Smooth muscle cell (in vitro differentiated cells): ENCODE measurements at regions not wholly inside any gene's neighbourhood (a gene's known extent, or its start where the extent isn't known, plus 50 kb on each side); places are given as distances from the start of the nearest gene placed in this dataset.
A peak's percentile ranks its signal among the peaks of the same experiment; 100 is the strongest.

Experiments
- DNase-seq: peaks from one replicate; lab custom pipeline; 2025; ENCODE audit not compliant: unreplicated experiment; lab: John Stamatoyannopoulos, UW
- H2AFZ ChIP-seq: fragments of 200-600 bp; sonication (generic); 2 replicates; pipeline ENCODE4 v1.6.0; 2016; ENCODE audit warnings: antibody characterized with exemption, low read depth, mild to moderate bottlenecking
- H3F3A ChIP-seq: fragments of 200-600 bp; sonication (generic); 2 replicates; pipeline ENCODE4 v1.6.0; 2017; ENCODE audit warnings: antibody characterized with exemption, low read depth
- H3K27ac ChIP-seq: fragments of 200-600 bp; sonication (generic); 2 replicates; pipeline ENCODE4 v1.5.1; 2016; ENCODE audit warnings: low read depth, mild to moderate bottlenecking
- H3K27me3 ChIP-seq: fragments of 200-600 bp; sonication (generic); 2 replicates; pipeline ENCODE4 v1.6.1; 2016; ENCODE audit warnings: low read depth, mild to moderate bottlenecking
- H3K36me3 ChIP-seq: fragments of 200-600 bp; sonication (generic); 2 replicates; pipeline ENCODE4 v1.5.1; 2016; ENCODE audit warnings: low read depth
- H3K4me1 ChIP-seq: fragments of 200-600 bp; sonication (generic); 2 replicates; pipeline ENCODE4 v1.5.1; 2016; ENCODE audit warnings: low read depth
- H3K4me2 ChIP-seq: fragments of 200-600 bp; sonication (generic); 2 replicates; pipeline ENCODE4 v1.6.0; 2016; ENCODE audit warnings: mild to moderate bottlenecking
- H3K4me3 ChIP-seq: fragments of 200-600 bp; sonication (generic); 2 replicates; pipeline ENCODE4 v1.5.1; 2016; ENCODE audit warnings: mild to moderate bottlenecking
- H3K79me2 ChIP-seq: fragments of 200-600 bp; sonication (generic); 2 replicates; pipeline ENCODE4 v1.6.0; 2016; ENCODE audit warnings: low read depth, mild to moderate bottlenecking
- H3K9ac ChIP-seq: fragments of 200-600 bp; sonication (generic); 2 replicates; pipeline ENCODE4 v1.6.0; 2016; ENCODE audit warnings: low read depth
- H3K9me3 ChIP-seq: fragments of 200-600 bp; sonication (generic); replicated peaks from 2 replicates; pipeline ENCODE4 v1.5.1; 2016; ENCODE audit warnings: low read depth
- H4K20me1 ChIP-seq: fragments of 200-600 bp; sonication (generic); 2 replicates; pipeline ENCODE4 v1.6.0; 2016; ENCODE audit warnings: low read depth
- WGBS: methylation state at CpG from one replicate; pipeline ENCODE4 v1.1.7; 2016; ENCODE audit warnings: low lambda C conversion rate; 5-methylcytosine and 5-hydroxymethylcytosine counted together
- TF ChIP-seq, protein P1 (sequence below): fragments of 200-600 bp; sonication (generic); IDR thresholded peaks from 2 replicates; pipeline ENCODE4 v1.5.1; 2017; ENCODE audit warnings: borderline replicate concordance, mild to moderate bottlenecking, antibody characterized with exemption; ENCODE audit not compliant: insufficient read depth, poor library complexity, severe bottlenecking

- WGBS, result 87% methylated on average over 1 of the region's 1 CpG
- Histone ChIP-seq H3K79me2 (no peaks in the 10 kb centered on the region), H3K4me2 (no peak overlapping the region), H3K9ac (no peak overlapping the region), H3K27me3 (no peaks in the 10 kb centered on the region), H3K36me3 (no peaks in the 10 kb centered on the region), H3K4me3 (no peak overlapping the region), H4K20me1 (no peaks in the 10 kb centered on the region), H3K4me1 (no peaks in the 10 kb centered on the region), H3K9me3 (no peaks in the 10 kb centered on the region), H3F3A (no peaks in the 10 kb centered on the region), H2AFZ (no peak overlapping the region), H3K27ac (no peak overlapping the region)
- TF ChIP-seq, protein P1, sequence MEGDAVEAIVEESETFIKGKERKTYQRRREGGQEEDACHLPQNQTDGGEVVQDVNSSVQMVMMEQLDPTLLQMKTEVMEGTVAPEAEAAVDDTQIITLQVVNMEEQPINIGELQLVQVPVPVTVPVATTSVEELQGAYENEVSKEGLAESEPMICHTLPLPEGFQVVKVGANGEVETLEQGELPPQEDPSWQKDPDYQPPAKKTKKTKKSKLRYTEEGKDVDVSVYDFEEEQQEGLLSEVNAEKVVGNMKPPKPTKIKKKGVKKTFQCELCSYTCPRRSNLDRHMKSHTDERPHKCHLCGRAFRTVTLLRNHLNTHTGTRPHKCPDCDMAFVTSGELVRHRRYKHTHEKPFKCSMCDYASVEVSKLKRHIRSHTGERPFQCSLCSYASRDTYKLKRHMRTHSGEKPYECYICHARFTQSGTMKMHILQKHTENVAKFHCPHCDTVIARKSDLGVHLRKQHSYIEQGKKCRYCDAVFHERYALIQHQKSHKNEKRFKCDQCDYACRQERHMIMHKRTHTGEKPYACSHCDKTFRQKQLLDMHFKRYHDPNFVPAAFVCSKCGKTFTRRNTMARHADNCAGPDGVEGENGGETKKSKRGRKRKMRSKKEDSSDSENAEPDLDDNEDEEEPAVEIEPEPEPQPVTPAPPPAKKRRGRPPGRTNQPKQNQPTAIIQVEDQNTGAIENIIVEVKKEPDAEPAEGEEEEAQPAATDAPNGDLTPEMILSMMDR, result no peak
- DNase-seq, result no peak
These were observed 821.8 kb downstream of the TBL1XR1 start for GRCh38 chr3:176375519-176375918.

DNA sequence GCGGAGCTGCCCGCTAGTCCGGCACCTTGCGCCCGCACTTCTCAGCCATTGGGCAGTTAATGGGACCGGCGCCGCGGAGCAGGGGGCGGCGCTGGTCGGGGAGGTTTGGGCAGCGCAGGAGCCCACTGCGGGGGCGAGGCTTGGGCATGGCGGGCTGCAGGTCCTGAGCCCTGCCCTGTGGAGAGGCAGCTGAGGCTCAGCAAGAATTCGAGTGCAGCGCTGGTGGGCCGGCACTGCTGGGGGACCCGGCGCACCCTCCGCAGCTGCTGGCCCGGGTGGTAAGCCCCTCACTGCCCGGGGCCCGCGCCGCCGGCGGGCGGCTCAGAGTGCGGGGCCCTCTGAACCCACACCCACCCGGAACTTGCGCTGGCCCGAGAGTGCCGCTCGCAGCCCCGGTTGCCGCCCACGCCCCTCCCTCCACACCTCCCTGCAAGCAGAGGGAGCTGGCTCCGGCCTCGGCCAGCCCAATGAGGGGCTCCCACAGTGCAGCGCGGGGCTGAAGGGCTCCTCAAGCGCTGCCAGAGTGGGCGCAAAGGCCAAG is 835.0 kb downstream of the TBL1XR1 start:
- H3F3A ChIP-seq, result no peaks in the 10 kb centered on the region
- no peaks in the 10 kb centered on the region for H4K20me1 ChIP-seq
- H3K79me2 ChIP-seq, result no peaks in the 10 kb centered on the region
- no peak overlapping the region for H3K27ac ChIP-seq
- peak overlapping the region; percentile 84 for H2AFZ ChIP-seq
- TF ChIP-seq, protein P1, result no peak
- no peak for DNase-seq
- no peaks in the 10 kb centered on the region for H3K9me3 ChIP-seq
- H3K36me3 ChIP-seq, result no peaks in the 10 kb centered on the region
- H3K9ac ChIP-seq, result no peak overlapping the region
- no peaks in the 10 kb centered on the region for H3K4me1 ChIP-seq
- 49% methylated on average over 34 of the region's 45 CpGs for WGBS
- peak overlapping the region; percentile 81 for H3K4me2 ChIP-seq
- H3K4me3 ChIP-seq, result peak overlapping the region; percentile 51
- H3K27me3 ChIP-seq, result no peaks in the 10 kb centered on the region

DNA sequence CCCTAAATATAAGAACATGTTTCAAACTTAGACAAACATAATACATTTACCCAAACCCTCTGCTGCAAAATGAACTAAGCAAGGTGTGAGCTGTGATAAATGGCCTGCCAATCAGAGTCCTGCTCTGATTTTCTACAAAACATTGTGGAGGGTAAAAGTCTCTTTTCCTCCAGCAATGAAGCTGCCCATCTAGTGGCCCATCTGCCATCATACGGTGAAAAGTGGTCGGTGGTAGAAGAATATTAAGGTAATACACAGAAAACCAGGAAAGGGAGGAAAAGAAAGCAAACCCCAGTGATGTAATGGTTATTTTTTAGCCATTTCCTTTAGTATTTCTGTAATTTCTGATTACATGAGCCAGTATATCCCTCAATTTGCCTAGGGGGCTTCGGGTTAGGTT is 838.1 kb downstream of the TBL1XR1 start:
- TF ChIP-seq, protein P1, result peak; percentile 2
- no peak overlapping the region for H3K4me3 ChIP-seq
- no peaks in the 10 kb centered on the region for H3K4me1 ChIP-seq
- H3K27me3 ChIP-seq, result no peaks in the 10 kb centered on the region
- H3K79me2 ChIP-seq, result no peaks in the 10 kb centered on the region
- 58% methylated on average over 3 of the region's 3 CpGs for WGBS
- H3K27ac ChIP-seq, result no peak overlapping the region
- H3K9me3 ChIP-seq, result no peaks in the 10 kb centered on the region
- no peaks in the 10 kb centered on the region for H3F3A ChIP-seq
- H3K36me3 ChIP-seq, result no peaks in the 10 kb centered on the region
- no peak for DNase-seq
- no peak overlapping the region for H3K9ac ChIP-seq
- H2AFZ ChIP-seq, result no peak overlapping the region
- H4K20me1 ChIP-seq, result no peaks in the 10 kb centered on the region
- H3K4me2 ChIP-seq, result no peak overlapping the region

DNA sequence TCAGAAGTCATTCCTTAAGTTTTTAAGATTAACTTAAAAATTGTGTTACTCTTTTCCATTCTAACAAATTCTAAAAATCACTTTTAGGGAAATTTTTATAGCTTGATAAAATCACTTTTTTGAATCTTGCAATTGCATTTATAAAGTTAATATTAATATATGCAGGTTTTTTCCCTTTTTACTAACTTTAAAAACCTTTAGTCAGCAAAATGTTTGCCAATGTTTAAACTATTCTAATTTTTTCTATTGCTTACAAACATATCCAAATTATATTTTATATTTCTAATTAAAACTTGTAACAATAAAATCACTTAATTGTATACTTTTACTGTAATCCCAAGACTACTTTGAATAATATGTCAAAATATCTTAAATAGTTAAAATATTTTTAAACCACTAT is 839.4 kb downstream of the TBL1XR1 start:
- Histone ChIP-seq H3K4me3 (no peak overlapping the region), H3K4me2 (no peak overlapping the region), H4K20me1 (no peaks in the 10 kb centered on the region), H3K27me3 (no peaks in the 10 kb centered on the region), H3K9ac (no peak overlapping the region), H2AFZ (no peak overlapping the region), H3K9me3 (no peaks in the 10 kb centered on the region), H3F3A (no peaks in the 10 kb centered on the region), H3K4me1 (no peaks in the 10 kb centered on the region), H3K36me3 (no peaks in the 10 kb centered on the region), H3K27ac (no peak overlapping the region), H3K79me2 (no peaks in the 10 kb centered on the region)
- no peak for DNase-seq
- TF ChIP-seq, protein P1, result no peak
